Upper lobe of left lung (tissue), 6 donors: ENCODE measurements at regions not wholly inside any gene's neighbourhood (a gene's known extent, or its start where the extent isn't known, plus 50 kb on each side); places are given as distances from the start of the nearest gene placed in this dataset.
A peak's percentile ranks its signal among the peaks of the same experiment; 100 is the strongest.

ENCODE experiments used
- ATAC-seq, 2 donors: fragments of 200-7000 bp; cut with Tn5 transposase; one replicate each; pipeline ENCODE4 v1.9.1; 2022; ENCODE audit warnings: mild to moderate bottlenecking in 2 of 2, moderate library complexity in 2 of 2; ENCODE audit not compliant: low FRiP score in 2 of 2
- DNase-seq, 2 donors: peaks; one replicate each; pipeline ENCODE4 v3.0.0-alpha.2; 2019 to 2020
- H3K27ac ChIP-seq, 4 donors: fragments of 200-600 bp; sonication (generic); one replicate each; pipeline ENCODE4 v1.5.1; 2016 to 2019
- H3K27me3 ChIP-seq, 4 donors: fragments of 200-600 bp; sonication (generic); one replicate each; pipeline ENCODE4 v1.5.1; 2017 to 2019
- H3K36me3 ChIP-seq, 4 donors: fragments of 200-600 bp; sonication (generic); one replicate each; pipeline ENCODE4 v1.5.1; 2016 to 2019
- H3K4me1 ChIP-seq, 4 donors: fragments of 200-600 bp; sonication (generic); one replicate each; pipeline ENCODE4 v1.5.1; 2018 to 2019
- H3K4me3 ChIP-seq, 4 donors: fragments of 200-600 bp; sonication (generic); one replicate each; pipeline ENCODE4 v1.5.1; 2017 to 2019; ENCODE audit warnings: mild to moderate bottlenecking in 2 of 4, moderate library complexity in 1 of 4
- H3K9me3 ChIP-seq, 4 donors: fragments of 200-600 bp; sonication (generic); one replicate each; pipeline ENCODE4 v1.5.1; 2018 to 2019
- CTCF ChIP-seq, 6 experiments: fragments of 450-650 bp in 4 of 6; fragments of 200-600 bp in 2 of 6; sonication (generic) in 2 of 6; IDR thresholded peaks; one replicate each; pipeline ENCODE4 v1.5.1; 2016 to 2019; ENCODE audit warnings: antibody characterized with exemption in 6 of 6
- EP300 ChIP-seq, 4 donors: sonication (generic); formaldehyde crosslinking; IDR thresholded peaks; one replicate each; pipeline ENCODE4 v1.5.1; 2017; ENCODE audit warnings: antibody characterized with exemption in 4 of 4, control low read depth in 2 of 4
- POLR2A ChIP-seq, 4 donors: fragments of 450-650 bp; IDR thresholded peaks; one replicate each; pipeline ENCODE4 v1.5.1; 2016 to 2017; ENCODE audit warnings: antibody characterized with exemption in 4 of 4, mild to moderate bottlenecking in 2 of 4
- POLR2AphosphoS5 ChIP-seq, 2 donors: sonication (generic); formaldehyde crosslinking; IDR thresholded peaks; one replicate each; pipeline ENCODE4 v1.5.1; 2017; ENCODE audit warnings: antibody characterized with exemption in 2 of 2
- WGBS, 2 donors: methylation state at CpG; one replicate each; pipeline ENCODE4 v1.1.5; 2017 to 2018; 5-methylcytosine and 5-hydroxymethylcytosine counted together
- donor health status: DM: no; HTN: no; CAD: no; lungs with moderate emphysema.
- donor health status: DM: no; HTN: yes; CAD: no; lungs with severe emphysema.

GRCh38 chr15:69974321-69974720 is 123.4 kb downstream of the TLE3 start:
- Histone ChIP-seq H3K9me3 (no peaks in the 10 kb centered on the region), H3K27ac (no peak overlapping the region), H3K27me3 (no peaks in the 10 kb centered on the region), H3K4me1 (no peaks in the 10 kb centered on the region), H3K4me3 (no peak overlapping the region), H3K36me3 (no peaks in the 10 kb centered on the region)
- TF ChIP-seq POLR2A (IDR thresholded peaks at IDR 0.05) (no peak), CTCF (IDR thresholded peaks at IDR 0.05) (no peak), EP300 (IDR thresholded peaks at IDR 0.05) (no peak), POLR2AphosphoS5 (IDR thresholded peaks at IDR 0.05) (no peak)
- no peak for ATAC-seq
- DNase-seq, result no peak
- WGBS, 2 donors, result 58 to 64% methylated on average over 5 of the region's 5 CpGs

- DNase-seq, result no peak
- TF ChIP-seq POLR2A (IDR thresholded peaks at IDR 0.05) (no peak), POLR2AphosphoS5 (IDR thresholded peaks at IDR 0.05) (no peak), CTCF (IDR thresholded peaks at IDR 0.05) (no peak), EP300 (IDR thresholded peaks at IDR 0.05) (no peak)
- no peaks in the 10 kb centered on the region for H3K4me1 ChIP-seq
- no peaks in the 10 kb centered on the region for H3K9me3 ChIP-seq
- WGBS, 2 donors, result 22 to 27% methylated on average over 7 of the region's 7 CpGs
- H3K27me3 ChIP-seq, result no peaks in the 10 kb centered on the region
- H3K4me3 ChIP-seq, result no peak overlapping the region
- peak in 1 of 2 donors; percentile 46 for ATAC-seq
- no peak overlapping the region for H3K27ac ChIP-seq
- no peaks in the 10 kb centered on the region for H3K36me3 ChIP-seq
Measured at GRCh38 chr15:69976366-69976994, 121.2 kb downstream of the TLE3 start.

- WGBS, 2 donors, result 75 to 85% methylated on average over 7 of the region's 7 CpGs
- Histone ChIP-seq H3K9me3 (no peaks in the 10 kb centered on the region), H3K4me1 (no peaks in the 10 kb centered on the region), H3K27me3 (no peaks in the 10 kb centered on the region), H3K36me3 (no peaks in the 10 kb centered on the region), H3K27ac (no peak overlapping the region), H3K4me3 (no peak overlapping the region)
- ATAC-seq (no peak), DNase-seq (no peak)
- TF ChIP-seq EP300 (IDR thresholded peaks at IDR 0.05), result no peak
- TF ChIP-seq CTCF (IDR thresholded peaks at IDR 0.05), result no peak
- TF ChIP-seq POLR2AphosphoS5 (IDR thresholded peaks at IDR 0.05), result no peak
- no peak for TF ChIP-seq POLR2A (IDR thresholded peaks at IDR 0.05)
Measured at GRCh38 chr15:69978603-69979002, 119.1 kb downstream of the TLE3 start.

GRCh38 chr15:69979262-69979661 is 118.5 kb downstream of the TLE3 start:
- Histone ChIP-seq H3K9me3 (no peaks in the 10 kb centered on the region), H3K4me3 (no peak overlapping the region), H3K27me3 (no peaks in the 10 kb centered on the region), H3K27ac (no peak overlapping the region), H3K36me3 (no peaks in the 10 kb centered on the region), H3K4me1 (no peaks in the 10 kb centered on the region)
- 31 to 44% methylated on average over 1 to 5 of the region's 5 CpGs for WGBS, 2 donors
- no peak for DNase-seq
- TF ChIP-seq POLR2A (IDR thresholded peaks at IDR 0.05) (no peak), CTCF (IDR thresholded peaks at IDR 0.05) (peak in 1 of 6 experiments; percentile 8), EP300 (IDR thresholded peaks at IDR 0.05) (no peak)
- ATAC-seq, result no peak

GRCh38 chr15:69979783-69980182 is 117.9 kb downstream of the TLE3 start:
- TF ChIP-seq CTCF (IDR thresholded peaks at IDR 0.05) (no peak), EP300 (IDR thresholded peaks at IDR 0.05) (no peak), POLR2AphosphoS5 (IDR thresholded peaks at IDR 0.05) (no peak), POLR2A (IDR thresholded peaks at IDR 0.05) (no peak)
- Histone ChIP-seq H3K27me3 (no peaks in the 10 kb centered on the region), H3K36me3 (no peaks in the 10 kb centered on the region), H3K4me3 (no peak overlapping the region), H3K4me1 (no peaks in the 10 kb centered on the region), H3K9me3 (no peaks in the 10 kb centered on the region), H3K27ac (no peak overlapping the region)
- ATAC-seq (no peak), DNase-seq (no peak)
- WGBS, 2 donors, result 59 to 81% methylated on average over 6 to 8 of the region's 8 CpGs
